DMS 273 (cell line): ENCODE measurements at regions not wholly inside any gene's neighbourhood (a gene's known extent, or its start where the extent isn't known, plus 50 kb on each side); places are given as distances from the start of the nearest gene placed in this dataset.
"Not testable (repeated sequence)": the region's sequence is repeated elsewhere in the genome, so short reads cannot be mapped to it uniquely, and the experiment has no call there.

ENCODE experiments used
- DNase-seq: peaks from one replicate; lab custom pipeline; 2025; ENCODE audit not compliant: unreplicated experiment; lab: John Stamatoyannopoulos, UW

DNA sequence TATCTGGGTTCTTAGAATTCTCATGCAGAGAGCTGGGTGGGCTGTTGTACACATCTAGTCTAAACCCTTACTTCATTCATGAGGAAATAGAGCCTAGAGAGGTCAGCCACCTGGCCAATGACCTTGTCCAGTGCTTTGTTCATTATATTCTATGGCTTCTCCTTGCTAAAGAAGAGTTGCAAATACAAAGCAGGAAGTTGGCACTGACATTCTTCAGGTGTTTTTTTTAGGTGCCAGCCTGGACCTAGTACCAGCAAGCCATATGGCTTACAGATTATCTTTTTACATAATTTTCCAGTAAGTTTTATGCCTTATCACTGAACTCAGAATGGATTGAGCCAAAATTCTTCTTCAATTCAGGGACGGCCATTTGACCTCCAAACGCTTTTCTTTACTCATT lies 54.7 kb upstream of the PGM2 start:
- DNase-seq = no peak

DNA sequence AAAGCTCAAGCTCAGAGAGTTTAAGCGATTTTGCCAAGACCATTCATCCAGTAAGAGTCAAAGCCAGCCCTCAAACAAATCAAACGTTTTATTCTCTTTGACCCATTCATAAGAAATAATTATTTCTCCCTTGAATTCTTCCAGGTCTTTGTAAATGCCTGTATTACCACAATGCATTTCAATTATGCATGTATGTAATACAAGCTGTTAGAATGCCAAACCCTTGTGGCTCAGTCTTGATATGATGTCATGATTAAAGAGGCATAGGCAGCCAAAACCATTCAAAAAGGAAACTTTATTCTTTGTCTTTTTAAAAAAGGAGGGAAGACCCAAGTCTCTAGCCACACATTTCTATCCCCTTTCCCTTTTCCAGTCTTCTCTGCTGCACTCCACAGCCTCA lies 56.5 kb upstream of the PGM2 start:
- DNase-seq = peak; percentile 11

DNA sequence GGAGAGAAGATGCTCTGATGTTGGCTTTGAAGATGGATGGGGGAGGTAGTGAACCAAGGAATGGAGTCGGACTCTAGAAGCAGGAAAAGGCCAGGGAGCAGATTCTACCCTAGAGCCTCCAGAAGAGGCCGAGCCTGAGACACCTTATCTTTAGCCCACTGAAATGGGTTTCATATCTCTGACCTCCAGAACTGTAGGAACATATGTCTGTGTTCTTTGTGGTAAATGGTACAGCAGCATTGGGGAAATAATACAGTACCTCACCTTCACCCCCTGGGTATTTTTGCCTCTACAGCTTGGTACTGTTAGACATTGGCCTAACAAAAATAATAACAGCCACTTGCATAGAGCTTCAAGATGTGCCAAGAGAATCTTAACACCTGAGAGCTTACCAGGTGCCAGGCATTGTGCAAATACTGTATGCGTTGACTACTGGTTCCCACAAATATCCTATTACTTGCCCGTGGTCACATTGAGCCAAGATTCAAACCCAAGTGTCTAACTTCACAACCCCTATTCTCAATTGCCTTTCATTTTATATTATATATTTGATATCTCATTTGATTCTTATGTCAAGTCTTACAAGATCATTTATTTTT lies 57.0 kb upstream of the PGM2 start:
- no peak for DNase-seq

DNA sequence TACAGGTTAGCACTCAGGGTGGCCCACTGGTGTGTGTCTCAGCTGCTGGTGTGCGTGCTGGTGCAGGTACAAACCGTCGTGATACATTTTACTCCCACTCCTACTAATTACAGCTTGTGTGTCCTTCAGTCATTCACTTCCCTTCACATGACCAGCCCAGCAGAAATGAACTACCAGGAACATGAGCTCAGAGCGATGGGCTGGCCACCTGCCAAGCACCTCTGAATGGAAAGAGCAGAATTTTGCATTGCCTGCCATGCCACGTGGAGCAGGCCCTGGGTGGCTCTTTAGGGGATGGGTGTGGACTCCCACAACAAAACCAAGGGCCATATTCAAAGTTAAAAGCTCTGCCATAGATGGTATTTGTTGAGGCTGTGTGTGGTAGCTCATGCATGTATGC lies 58.9 kb upstream of the PGM2 start:
- DNase-seq = peak; percentile 51

DNA sequence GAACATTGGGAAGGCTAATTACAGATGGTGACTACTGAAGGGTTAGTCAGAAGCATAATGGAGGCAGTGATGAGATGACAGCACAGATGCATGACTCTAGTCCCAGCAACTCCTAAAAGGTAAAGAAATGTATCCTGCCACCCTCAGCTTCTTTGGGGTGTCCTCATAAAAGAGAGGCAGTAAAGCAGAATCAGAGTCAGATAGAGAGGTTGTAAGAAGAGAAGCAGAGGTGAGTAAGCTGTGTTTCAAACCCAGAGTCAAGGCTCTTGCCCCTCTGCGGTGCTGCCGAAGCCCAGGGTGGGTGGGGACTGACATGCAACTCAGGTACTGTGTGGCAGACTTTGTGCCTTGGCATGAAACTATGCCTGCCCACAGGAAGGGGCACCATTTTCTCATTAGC lies 59.5 kb upstream of the PGM2 start:
- DNase-seq = no peak

DNA sequence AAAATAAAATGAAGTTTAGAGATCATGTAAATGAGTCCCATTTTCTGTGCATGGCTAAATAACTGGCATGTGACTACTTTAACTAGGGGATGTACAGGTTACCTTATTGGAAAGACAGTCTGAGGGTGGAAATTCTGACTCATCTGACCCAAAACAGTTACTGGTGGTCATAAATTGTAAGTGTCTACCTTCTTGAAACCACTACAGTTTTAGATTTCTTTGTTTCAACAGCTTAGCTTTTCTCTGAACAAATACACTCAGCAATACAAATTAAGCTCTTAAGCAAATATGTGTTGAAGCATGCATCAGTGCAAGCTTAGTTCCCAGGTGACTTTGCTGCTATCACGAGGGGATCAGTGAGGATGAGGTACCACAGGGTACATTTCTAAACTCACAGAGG lies 60.7 kb upstream of the PGM2 start:
- no peak for DNase-seq

DNA sequence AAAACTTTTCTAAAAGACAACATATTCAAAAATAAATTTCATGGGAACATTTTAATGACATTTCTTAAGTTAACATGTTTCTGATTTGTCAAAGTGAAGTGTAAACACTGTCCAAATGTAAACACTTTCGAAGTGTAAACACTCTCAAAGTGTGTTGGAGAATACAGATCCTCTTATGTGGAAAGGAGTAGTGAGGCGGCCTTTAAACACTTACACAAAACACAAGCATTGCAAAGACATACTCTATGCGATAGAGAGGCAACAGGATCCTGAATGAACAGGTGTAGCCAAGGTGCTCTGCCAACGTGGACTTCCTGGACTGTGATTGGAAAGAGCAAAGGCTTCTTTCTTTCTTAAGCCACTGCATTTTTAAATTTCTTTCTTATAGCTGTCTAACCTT lies 62.7 kb upstream of the PGM2 start:
- no peak for DNase-seq

DNA sequence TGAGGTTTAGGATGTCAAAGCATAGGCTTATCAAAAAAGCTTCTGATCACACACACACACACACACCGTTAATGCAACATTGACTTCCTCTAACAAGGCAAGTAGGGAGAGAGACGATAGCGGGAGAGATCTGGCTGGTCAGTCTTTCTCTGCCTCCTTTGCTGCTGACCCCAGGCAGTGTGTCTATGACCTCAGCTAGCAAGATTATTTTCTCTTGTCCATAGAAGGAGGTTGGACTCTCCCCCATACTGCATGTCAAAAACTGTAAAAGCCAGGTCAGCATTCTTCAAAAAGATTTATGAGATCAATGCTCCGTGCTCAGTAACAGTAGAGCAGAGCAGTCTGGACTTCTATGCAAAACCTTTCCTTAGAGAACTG lies 63.5 kb upstream of the PGM2 start:
- no peak for DNase-seq

DNA sequence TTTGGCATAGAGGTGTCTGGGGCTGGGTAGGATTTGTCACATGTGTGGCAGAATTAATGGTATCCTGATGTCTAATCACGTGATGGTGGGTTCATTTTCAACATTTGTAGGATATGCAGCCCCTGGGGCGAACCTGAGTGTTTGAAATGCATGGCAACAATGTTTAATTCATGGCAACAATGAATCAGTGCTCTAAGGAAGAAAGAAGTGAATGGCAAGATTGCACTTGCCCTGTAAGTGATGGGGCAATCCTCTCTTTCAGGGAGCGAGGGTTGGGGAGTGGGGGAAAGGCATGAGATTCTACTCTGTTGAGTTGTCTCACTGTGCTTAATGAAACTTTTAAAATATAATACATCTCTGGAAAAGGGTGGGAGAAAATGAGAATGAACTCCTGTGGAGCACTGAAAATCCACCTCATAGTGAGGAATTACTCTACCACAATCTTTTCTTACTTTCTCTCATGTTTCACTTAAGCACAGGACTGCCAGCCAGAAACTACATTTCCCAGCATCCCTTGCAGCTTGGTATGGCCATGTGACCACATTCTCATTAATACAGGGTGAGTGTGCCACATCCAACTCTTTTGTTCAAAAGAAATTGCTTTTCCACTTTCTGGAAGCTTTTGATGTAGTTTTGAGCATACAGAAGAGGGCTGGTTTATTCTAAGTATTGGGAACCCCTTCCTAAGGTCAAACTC lies 64.0 kb upstream of the PGM2 start:
- peak; percentile 34 for DNase-seq

DNA sequence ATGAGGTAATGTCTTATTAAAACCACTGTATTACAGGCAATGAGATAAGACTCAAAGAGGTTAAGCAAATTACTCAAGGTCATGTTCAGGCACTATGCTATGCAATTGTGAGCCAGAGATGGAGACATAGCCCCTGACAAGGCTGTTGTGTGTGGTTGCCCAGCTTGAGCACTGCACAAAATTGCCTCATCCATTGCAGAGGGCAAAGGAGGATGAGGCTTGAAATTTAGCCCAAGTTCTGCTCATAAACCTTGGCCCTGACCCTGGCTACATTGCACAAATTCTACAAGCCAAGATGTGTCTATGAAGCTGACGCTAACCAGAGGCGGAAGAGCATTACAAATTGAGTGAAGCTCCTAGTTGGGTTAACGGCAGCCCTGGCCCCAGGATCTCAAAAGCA lies 65.6 kb upstream of the PGM2 start:
- no peak for DNase-seq

DNA sequence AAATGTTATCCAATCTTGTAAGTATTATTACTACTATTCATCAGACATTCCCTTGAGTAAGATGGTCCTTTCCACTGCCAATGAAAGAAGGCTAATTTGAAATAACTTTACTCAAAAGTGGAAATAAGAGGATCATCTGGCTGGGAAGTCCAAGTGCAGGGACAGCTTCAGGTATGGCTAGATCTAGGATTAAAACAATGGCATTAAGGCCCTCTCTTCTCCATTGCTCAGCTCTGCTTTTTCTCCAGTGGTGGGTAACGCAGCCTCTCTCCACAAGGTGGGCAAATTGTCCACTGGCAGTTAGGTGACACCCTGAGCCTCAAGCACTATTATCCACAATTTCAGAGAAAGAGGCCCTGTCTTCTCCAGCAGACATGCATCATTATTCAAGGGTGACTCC lies 66.7 kb upstream of the PGM2 start:
- DNase-seq = no peak

DNA sequence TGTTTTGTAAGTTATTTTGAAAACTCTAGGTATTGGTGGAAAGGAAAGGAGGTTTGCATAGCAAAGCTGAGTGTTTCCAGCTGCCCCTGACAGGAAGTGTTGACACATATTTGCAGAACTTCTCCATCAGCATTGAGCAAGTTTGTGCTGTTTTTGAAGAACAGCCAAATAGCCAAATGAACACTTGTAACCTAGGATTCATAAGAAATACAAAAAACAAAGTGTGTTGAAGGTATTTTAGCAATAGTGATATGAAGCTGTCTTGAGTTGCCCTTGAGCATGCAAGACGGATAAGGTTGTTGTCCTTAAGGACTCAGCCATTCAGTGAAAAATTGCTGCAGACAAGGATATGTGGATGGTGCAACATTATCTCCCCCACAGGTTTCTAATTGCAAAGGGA lies 68.3 kb upstream of the PGM2 start:
- no peak for DNase-seq

DNA sequence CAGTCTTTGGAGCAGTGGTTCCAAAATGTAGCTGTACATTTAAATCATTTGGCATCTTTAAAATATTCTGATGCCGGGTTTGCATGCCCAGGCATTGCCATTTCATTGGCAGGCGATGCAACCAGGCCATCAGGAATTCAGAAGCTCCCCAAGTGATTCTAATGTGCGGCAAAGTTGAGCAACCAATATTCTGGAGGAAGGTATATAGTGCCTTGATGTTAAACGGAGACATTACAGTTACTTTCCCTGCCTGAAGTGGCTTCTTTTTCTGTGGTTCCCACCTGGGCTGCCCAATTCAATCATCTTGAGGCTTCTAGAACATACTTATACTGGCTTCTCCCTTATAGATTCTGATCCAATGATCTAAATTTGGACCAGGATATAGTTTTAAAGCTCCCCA lies 68.7 kb upstream of the PGM2 start:
- DNase-seq = no peak

DNA sequence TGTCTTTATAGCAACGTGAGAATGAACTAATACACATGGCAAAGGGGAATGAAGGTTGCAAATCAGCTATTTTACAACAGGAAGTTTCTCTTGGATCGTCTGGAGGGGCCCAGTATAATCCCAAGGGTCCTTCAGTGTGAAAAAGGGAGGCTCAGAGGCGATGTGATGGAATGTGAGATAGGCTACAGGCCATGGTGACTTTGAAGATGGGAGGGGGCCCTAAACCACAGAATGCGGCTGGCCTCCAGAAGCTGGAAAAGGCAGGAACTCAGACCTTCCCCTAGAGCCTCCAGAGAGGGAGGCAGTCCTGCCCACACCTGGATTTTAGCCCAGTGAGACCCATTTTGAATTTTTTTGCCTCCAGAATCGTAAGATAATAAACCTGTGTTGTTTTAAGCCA lies 69.4 kb upstream of the PGM2 start:
- DNase-seq = no peak

DNA sequence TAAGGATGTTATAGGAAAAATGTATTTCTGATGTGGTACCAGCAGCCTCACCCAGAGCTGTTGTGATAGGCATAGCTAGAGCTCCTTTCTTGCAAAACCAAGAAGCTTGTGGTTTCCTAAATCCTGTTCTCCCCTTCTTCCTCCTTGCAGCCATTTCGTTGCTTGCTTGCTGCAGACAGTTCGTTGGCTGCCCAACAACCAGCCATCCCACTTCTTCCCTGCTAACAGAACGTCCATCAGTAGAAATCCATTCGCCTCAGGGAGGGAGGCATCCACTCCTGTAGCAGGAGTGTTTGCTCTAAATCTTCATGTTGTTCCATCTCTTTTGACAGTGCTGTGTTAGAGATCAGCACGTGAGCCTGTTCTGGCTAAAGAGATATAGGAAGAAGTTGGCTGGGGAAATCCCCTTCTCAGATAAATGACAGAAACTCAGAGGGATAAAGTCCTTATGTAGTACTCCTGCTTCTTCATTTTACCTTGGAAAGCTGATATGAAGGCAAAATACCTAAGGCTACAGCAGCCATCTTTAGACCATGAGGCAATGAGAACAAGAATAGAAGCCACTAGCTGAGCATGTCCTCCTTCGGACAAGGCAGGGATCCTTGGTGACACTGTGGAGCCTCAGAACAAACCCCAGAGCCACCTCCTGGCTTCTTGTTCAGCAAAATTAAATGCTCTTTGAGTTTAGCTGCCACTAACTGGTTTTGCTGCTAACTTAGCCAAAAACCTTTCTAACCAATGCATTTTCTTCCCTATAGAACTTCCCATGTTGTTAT lies 68.4 kb upstream of the RELL1 start:
- DNase-seq = no peak

DNA sequence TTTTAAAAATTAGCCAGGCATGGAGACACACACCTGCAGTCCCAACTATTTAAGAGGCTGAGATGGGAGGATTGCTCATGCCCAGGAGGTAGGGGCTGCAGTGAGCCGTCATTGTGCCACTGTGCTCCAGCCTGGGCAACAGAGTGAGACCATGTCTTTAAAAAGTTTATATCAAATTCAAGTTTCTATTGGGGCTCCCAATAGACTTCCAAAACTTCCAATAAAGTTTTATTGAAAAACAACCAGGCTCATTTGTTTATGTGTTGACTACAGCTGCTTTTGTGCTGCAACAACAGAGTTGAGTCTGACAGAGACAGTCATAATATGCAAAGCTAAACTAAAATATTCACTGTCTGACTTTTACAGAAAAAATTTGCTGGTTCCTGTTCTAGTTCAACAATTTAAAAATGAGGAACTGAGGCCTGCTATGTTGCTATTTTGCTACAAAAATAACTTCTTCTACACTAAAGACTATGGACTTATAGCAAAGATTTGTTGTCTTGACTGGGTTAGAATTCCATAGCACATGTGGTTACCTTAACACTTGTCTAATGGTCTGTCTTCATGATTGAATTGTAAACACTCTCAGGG lies 63.3 kb upstream of the RELL1 start:
- DNase-seq = no peak

DNA sequence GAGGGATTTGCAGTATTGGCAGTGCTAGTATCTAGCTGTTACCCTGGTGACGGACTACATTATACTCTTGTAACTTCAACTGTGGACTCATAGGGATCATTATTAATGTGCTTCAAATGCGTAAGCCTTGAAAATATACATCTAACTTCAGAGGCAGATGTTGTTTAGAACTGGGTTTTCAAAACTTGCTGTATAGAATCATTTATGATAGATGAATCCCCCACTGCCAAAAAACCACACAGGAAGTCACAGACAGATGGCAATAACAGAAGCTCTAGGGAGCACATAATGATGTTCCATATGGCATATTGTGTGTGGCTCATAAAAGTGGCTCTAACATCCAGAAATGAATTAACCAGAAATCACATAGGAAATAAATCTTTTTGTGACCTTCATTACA lies 62.3 kb upstream of the RELL1 start:
- peak; percentile 90 for DNase-seq

DNA sequence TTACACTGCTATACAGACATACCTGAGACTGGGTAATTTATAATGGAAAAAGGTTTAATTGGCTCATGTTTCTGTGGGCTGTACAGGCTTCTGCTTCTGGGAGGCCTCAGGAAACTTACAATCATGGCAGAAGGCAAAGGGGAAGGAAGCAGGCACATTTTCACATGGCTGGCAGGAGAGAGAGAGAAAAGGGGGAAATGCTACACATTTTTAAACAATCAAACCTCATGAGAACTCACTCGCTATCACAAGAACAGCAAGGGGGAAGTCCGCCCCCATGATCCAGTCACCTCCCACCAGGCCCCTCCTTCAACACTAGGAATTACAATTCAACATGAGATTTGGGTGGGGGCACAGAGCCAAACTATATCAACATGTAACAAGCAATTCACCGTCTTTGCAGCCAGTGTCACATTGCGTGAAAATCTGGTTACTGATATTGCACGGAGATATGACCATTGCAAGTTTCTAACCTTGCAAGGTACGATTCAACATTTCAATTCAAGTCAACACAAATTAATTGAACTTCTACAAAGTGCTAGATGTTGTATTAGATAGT lies 61.7 kb upstream of the RELL1 start:
- DNase-seq = peak; percentile 82

DNA sequence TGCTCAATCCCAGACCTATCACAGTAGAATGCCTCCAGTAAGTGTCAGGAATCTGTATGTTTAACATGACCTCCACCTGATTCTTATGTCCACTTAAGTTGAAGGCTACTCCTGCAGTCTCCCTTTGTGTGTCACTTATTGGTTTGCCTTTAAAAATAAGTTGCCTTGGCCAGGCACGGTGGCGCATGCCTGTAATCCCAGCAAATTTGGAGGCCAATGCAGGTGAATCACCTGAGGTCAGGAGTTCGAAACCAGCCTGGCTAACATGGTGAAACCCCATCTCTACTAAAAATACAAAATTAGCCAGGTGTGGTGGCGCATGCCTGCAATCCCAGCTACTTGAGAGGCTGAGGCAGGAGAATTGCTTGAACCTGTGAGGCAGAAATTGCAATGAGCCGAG lies 60.7 kb upstream of the RELL1 start:
- not testable (repeated sequence) for DNase-seq

DNA sequence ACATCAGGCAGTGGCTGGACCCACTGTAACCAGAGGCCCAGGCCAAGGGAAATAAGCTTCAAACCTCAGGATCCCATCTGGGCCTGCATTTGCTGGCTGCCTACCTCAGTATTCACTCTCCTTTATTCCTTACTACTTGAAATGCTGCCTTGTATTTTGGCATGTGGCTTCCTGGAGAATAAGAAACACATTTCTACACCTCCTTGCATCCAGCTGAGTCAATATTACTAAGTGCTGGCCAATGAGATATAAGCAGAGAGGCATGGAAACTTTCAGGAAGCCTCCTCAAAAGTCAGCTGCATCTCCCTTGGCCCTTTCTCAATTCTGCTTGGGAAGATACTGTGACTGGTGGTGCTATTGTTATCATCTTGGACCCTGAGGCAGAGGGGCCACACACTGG lies 59.8 kb upstream of the RELL1 start:
- DNase-seq = no peak

DNA sequence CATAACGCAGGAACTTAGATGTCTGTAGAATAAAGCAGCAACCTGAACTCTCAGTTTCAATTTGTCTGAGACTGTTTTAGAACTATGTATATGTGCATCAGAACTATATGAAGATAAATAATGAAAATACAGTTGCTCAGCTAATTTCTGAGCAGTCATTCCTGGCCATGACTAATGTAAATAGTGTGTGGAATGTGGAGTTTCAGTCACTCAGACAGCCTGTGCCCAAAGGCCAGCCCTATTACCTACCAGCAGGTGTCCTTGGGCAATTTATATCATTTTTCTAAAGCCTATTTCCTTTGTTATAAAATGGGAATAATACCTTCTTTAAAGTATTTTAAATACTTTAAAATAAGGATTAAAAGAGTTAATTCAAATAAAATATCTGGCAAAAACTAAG lies 56.0 kb upstream of the RELL1 start:
- DNase-seq = no peak

DNA sequence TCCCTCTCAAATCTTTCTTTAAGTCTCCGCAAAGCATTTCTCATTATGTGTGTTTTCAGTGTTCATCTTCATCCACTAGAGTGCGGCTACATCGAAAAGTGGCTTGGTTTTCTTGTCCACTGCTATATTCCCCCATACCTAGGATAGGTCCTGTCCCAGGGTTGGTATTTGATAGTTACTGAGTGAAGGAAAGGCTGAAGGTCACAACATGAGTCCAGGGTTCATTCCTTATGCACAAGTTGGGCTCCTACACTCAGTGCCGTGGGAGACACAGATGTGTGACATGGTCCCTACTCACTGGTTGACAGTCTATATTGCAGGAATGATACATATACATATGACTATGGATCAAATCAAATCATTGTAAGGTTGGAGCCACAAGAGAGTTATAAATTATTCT lies 55.4 kb upstream of the RELL1 start:
- DNase-seq = no peak
